ENCODE measurements at regions not wholly inside any gene's neighbourhood (a gene's known extent, or its start where the extent isn't known, plus 50 kb on each side); places are given as distances from the start of the nearest gene placed in this dataset.

GRCh38 chr4:41460641-41461040 is 77.3 kb upstream of the LIMCH1 start:
- Histone ChIP-seq H2BK5ac (ENCODE audit: low read depth, low read length) (no peak overlapping the region), H3K18ac (ENCODE audit: extremely low read depth, low read length) (no peak overlapping the region), H2BK120ac (replicated peaks; ENCODE audit: low read depth, low read length) (no peak overlapping the region), H3K56ac (replicated peaks; ENCODE audit: insufficient read length, low read depth, low read length) (no peak overlapping the region), H2AFZ (ENCODE audit: low read length) (no peak overlapping the region), H3K4me2 (ENCODE audit: insufficient read depth in 1 of 2, low read depth in 2 of 2, low read length in 2 of 2) (no peak overlapping the region), H3K27ac (ENCODE audit: low read depth, low read length) (no peak overlapping the region), H3K27me3 (replicated peaks in 1 of 4; ENCODE audit: control insufficient read depth in 3 of 4, extremely low read depth in 1 of 4, insufficient read depth in 3 of 4, low read length in 3 of 4) (no peaks in the 10 kb centered on the region; a peak in 1 of 7 replicates), H4K91ac (replicated peaks; ENCODE audit: insufficient read length, low read length) (no peak overlapping the region), H3K79me2 (ENCODE audit: control insufficient read depth in 1 of 2, insufficient read depth in 2 of 2, low read length in 2 of 2) (no peaks in the 10 kb centered on the region), H3K9ac (replicated peaks in 1 of 4; ENCODE audit: extremely low read depth in 1 of 4, low read depth in 3 of 4, low read length in 3 of 4) (no peak overlapping the region), H3K79me1 (ENCODE audit: low read depth, low read length) (no peaks in the 10 kb centered on the region), H3K36me3 (ENCODE audit: control insufficient read depth in 2 of 4, insufficient read depth in 4 of 4, low read length in 3 of 4) (no peaks in the 10 kb centered on the region), H4K20me1 (replicated peaks in 1 of 2; ENCODE audit: control insufficient read depth in 1 of 2, insufficient read depth in 2 of 2, low read length in 2 of 2) (no peaks in the 10 kb centered on the region), H3K4ac (replicated peaks; ENCODE audit: insufficient read length, low read depth, low read length) (no peak overlapping the region), H3K14ac (ENCODE audit: insufficient read length) (no peak overlapping the region), H2BK15ac (ENCODE audit: low read length) (no peak overlapping the region), H3K23me2 (ENCODE audit: low read depth, low read length) (no peaks in the 10 kb centered on the region), H3K23ac (ENCODE audit: insufficient read length) (no peak overlapping the region), H3K4me3 (ENCODE audit: extremely low read depth in 1 of 4, insufficient read depth in 2 of 4, low read depth in 3 of 4, low read length in 4 of 4) (no peak overlapping the region), H2AK5ac (ENCODE audit: low read depth, low read length) (no peak overlapping the region), H3K9me3 (ENCODE audit: insufficient read depth in 2 of 2, low read depth in 1 of 2, low read length in 1 of 2) (no peaks in the 10 kb centered on the region), H3K4me1 (replicated peaks in 1 of 4; ENCODE audit: control insufficient read depth in 3 of 4, insufficient read depth in 4 of 4, low read length in 3 of 4) (peaks cover 0 to 6% (median 2%) of the 10 kb centered on the region in 4 experiments; a peak in 4 of 7 replicates), H4K8ac (ENCODE audit: extremely low read depth, insufficient read depth, low read length) (no peak overlapping the region), H2BK12ac (ENCODE audit: low read depth, low read length) (no peak overlapping the region), H2BK20ac (ENCODE audit: low read length) (no peak overlapping the region), H4K5ac (ENCODE audit: insufficient read length, low read depth, low read length) (no peak overlapping the region)
- no peak for DNase-seq (ENCODE audit: low read depth in 1 of 2, low spot score in 2 of 2)
- 86% methylated on average over 5 of the region's 5 CpGs; no CpG with 5 or more reads in 1 of the 2 experiments for WGBS, 2 experiments (ENCODE audit: extremely low coverage in 1 of 2, insufficient coverage in 1 of 2, insufficient read length in 1 of 2, insufficient replicate concordance in 2 of 2, low coverage in 1 of 2, low lambda C conversion rate in 2 of 2, missing lambda C conversion rate in 1 of 2)
- ChIA-PET POLR2A (ENCODE audit: partially characterized antibody) (no interaction called here), CTCF (ENCODE audit: partially characterized antibody) (no interaction called here)
- FAIRE-seq, result no peak
- TF ChIP-seq EGR1 (IDR thresholded peaks at IDR 0.05; ENCODE audit: borderline replicate concordance, low read depth, low read length) (no peak), YY1 (IDR thresholded peaks at IDR 0.05; ENCODE audit: low read depth, low read length) (no peak), POLR2A (IDR thresholded peaks at IDR 0.05; ENCODE audit: control extremely low read depth in 1 of 2, low read depth in 2 of 2, low read length in 2 of 2) (no peak)
